Choroid plexus epithelial cell (primary cell): ENCODE measurements at regions not wholly inside any gene's neighbourhood (a gene's known extent, or its start where the extent isn't known, plus 50 kb on each side); places are given as distances from the start of the nearest gene placed in this dataset.

Experiments
- DNase-seq: peaks from one replicate; pipeline ENCODE4 v3.0.0-alpha.2; 2010; ENCODE audit warnings: low read depth
- H3K4me3 ChIP-seq: 2 replicates; pipeline ENCODE4 v1.5.1; 2011; ENCODE audit warnings: low read depth, mild to moderate bottlenecking, control low read depth, low read length, moderate library complexity
- CTCF ChIP-seq: conservative IDR thresholded peaks from 2 replicates; pipeline ENCODE4 v1.5.1; 2011; ENCODE audit warnings: low read depth, mild to moderate bottlenecking, control low read depth, inconsistent platforms, low read length, moderate library complexity

DNA sequence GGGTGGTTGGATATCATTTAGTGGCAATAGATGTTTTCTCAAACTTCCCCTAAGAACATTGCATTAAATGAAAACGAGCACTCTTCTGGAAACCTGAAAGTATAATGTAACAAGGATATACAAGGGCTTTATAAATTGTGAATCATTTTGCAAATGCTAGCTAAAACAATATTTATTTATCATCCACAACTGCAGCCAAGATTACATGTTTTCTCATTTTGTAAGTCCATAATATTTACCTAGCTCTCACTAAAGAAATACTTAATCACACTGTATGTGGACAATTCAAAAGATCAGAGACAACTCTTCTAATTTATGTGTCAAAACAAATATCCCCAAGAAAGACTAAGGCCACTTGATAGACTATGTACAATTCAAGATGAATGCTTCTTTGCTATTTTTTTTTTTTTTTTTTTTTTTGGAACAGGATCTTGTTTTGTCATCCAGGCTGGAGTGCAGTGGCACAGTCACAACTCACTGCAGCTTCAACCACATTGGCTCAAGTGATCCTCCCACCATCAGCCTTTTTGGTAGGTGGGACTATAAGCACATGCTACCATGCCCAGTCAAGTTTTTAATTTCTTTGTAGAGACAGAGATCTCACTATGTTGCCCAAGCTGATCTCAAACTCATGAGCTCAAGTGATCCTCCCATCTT, 427.7 kb upstream of the THBS1 start:
- no peak for TF ChIP-seq CTCF
- no peak for DNase-seq
- no peak overlapping the region for H3K4me3 ChIP-seq

- DNase-seq: no peak
- H3K4me3 ChIP-seq: no peak overlapping the region
- no peak for TF ChIP-seq CTCF
These were observed 427.2 kb upstream of the THBS1 start for GRCh38 chr15:39153716-39154115.

- H3K4me3 ChIP-seq: no peak overlapping the region
- TF ChIP-seq CTCF: peak; percentile 30
- DNase-seq: no peak
These were observed 426.6 kb upstream of the THBS1 start for GRCh38 chr15:39154227-39154638.

GRCh38 chr15:39154776-39155175, 426.1 kb upstream of the THBS1 start:
- no peak for TF ChIP-seq CTCF
- no peak for DNase-seq
- no peak overlapping the region for H3K4me3 ChIP-seq

DNA sequence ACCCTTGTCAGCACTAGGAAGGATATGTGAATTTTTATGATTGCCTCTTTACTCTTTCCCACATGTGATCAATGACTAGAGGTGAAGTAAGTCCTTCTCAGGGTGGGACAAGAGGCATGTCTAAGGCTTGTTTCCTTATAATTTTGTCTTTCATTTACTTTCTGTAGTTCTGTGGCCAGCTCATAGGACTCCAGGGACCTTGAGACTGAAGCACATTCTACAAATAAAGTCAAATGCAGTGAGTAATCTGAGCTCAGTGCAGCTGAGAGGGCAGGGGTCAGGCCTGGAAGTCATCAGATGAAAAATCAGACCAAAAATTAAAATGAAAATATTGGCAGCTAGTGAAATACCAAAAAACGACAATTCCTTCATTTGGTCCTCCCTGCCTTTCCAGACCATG, 424.7 kb upstream of the THBS1 start:
- peak; percentile 26 for DNase-seq
- TF ChIP-seq CTCF: no peak
- no peak overlapping the region for H3K4me3 ChIP-seq

DNA sequence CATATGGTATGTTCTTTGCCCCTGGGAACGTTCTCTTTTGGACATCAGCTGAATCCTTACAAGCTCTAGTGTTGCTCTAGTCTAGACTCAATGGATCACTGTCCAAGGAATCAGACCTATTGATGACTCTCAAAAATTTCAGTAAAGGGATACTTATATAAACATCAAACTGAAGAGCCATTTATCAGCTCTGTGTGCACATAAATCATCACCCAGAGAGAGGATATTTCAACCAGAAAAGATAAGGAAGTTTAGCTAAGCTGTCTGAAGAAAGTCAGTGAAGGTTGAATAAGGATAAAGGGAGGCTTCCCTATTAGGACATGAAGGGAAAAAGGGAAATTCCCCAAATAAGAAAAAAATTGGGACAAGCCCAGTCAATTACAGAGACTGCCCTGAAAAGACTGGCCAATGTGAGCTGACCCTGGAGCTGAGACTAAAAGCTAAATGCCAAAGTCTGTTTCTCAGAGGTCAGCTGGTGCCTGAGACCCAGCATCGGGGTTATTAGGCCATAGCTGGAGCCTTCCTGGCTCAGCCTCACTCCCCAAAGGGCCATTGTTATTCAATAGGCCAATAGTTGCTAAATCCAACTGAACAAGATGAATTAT, 424.1 kb upstream of the THBS1 start:
- no peak for TF ChIP-seq CTCF
- no peak for DNase-seq
- H3K4me3 ChIP-seq: no peak overlapping the region

DNA sequence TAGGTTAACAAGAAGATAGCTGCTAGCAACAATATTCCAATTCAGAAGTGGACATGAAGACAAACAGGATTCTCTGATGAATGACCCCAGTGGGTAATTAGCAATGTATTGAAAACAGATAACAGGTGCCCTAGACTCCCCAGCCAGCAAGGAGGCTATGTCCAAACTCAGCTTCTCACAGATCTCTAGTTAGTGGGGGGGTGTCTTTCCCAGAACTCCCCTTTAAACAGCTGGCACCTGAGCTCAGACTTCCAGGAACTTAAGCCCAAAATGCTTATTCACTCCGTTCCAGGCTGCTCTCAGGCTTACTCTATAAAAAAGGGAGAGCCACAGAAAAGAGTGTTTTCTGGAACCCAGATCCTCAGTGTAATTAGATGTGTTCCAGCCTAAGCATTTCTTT, 423.0 kb upstream of the THBS1 start:
- H3K4me3 ChIP-seq: no peak overlapping the region
- TF ChIP-seq CTCF: no peak

More for the DNA sequence above, 423.0 kb upstream of the THBS1 start:
- DNase-seq: no peak
